Right atrium auricular region (tissue), 2 donors: ENCODE measurements at regions not wholly inside any gene's neighbourhood (a gene's known extent, or its start where the extent isn't known, plus 50 kb on each side); places are given as distances from the start of the nearest gene placed in this dataset.

Experiments
- DNase-seq: peaks from one replicate; pipeline ENCODE4 v3.0.0-alpha.2; 2019; ENCODE audit warnings: low spot score
- H3K27ac ChIP-seq, 2 donors: fragments of 200-600 bp; sonication (generic); 1 replicate in 1 of 2; 2 replicates in 1 of 2; pipeline ENCODE4 v1.5.1; 2016 to 2019
- H3K27me3 ChIP-seq, 2 donors: fragments of 200-600 bp; sonication (generic); one replicate each; pipeline versions ENCODE4 v1.5.1 to v1.6.0; 2017 to 2019
- H3K36me3 ChIP-seq: fragments of 200-600 bp; sonication (generic); one replicate; pipeline ENCODE4 v1.5.1; 2016
- H3K4me1 ChIP-seq, 2 donors: fragments of 200-600 bp; sonication (generic); one replicate each; pipeline versions ENCODE4 v1.5.1 to v1.6.0; 2017 to 2019
- H3K4me3 ChIP-seq, 2 donors: fragments of 200-600 bp; sonication (generic); 1 replicate in 1 of 2; 2 replicates in 1 of 2; pipeline ENCODE4 v1.5.1; 2017 to 2019; ENCODE audit warnings: mild to moderate bottlenecking in 1 of 2, moderate library complexity in 1 of 2
- H3K9me3 ChIP-seq, 2 donors: fragments of 200-600 bp; sonication (generic); one replicate each; pipeline ENCODE4 v1.5.1; 2019
- CTCF ChIP-seq, 2 donors: fragments of 200-600 bp; sonication (generic); IDR thresholded peaks; one replicate each; pipeline ENCODE4 v1.5.1; 2019; ENCODE audit warnings: antibody characterized with exemption in 2 of 2

DNA sequence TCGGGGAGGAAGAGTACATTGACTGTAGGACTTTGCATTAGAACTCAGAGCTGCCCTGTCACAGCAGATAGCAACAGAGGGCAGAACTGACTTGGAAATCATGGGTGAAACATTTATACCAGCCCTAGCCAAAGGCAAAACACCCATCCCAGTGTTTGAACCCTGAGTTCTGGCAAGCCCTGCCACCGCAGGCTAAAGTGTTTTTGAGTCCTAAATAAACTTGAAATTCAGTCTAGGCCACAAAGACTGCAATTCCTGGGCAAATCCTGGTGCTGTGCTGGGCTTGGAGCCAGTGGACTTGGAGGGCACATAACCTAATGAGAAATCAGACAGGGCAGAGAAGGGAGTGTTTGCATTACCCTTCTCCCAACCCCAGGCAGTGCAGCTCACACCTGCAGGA is 1015.7 kb downstream of the FSTL5 start:
- H3K4me1 ChIP-seq = no peaks in the 10 kb centered on the region
- H3K36me3 ChIP-seq = no peaks in the 10 kb centered on the region
- no peaks in the 10 kb centered on the region for H3K27me3 ChIP-seq
- no peaks in the 10 kb centered on the region for H3K9me3 ChIP-seq
- DNase-seq = no peak
- no peak overlapping the region for H3K4me3 ChIP-seq
- no peak for TF ChIP-seq CTCF (IDR thresholded peaks at IDR 0.05)
- no peak overlapping the region for H3K27ac ChIP-seq

DNA sequence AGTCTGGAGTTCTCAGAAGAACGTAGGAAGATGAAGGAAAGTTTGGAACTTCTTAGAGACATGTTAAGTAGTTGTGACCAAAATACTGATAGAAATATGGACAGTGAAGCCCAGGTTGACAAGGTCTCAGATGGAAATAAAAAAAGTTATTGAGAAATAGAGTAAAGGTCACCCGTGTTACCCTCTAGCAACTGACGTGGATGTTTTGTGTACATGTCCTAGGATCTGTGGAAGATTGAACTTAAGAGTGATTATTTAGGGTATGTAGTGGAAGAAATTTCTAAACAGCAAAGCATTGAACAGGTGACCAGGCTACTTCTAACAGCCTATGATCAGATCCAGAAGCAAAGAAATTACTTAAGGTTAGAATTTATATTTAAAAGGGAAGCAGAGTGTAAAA is 1020.4 kb downstream of the FSTL5 start:
- Histone ChIP-seq H3K27me3 (no peaks in the 10 kb centered on the region), H3K9me3 (peaks cover 0 to 6% of the 10 kb centered on the region in 2 donors), H3K4me3 (no peak overlapping the region), H3K4me1 (no peaks in the 10 kb centered on the region), H3K36me3 (no peaks in the 10 kb centered on the region), H3K27ac (no peak overlapping the region)
- no peak for DNase-seq
- no peak for TF ChIP-seq CTCF (IDR thresholded peaks at IDR 0.05)

GRCh38 chr4:161134795-161135194 is 1029.0 kb downstream of the FSTL5 start:
- no peaks in the 10 kb centered on the region for H3K27me3 ChIP-seq
- H3K4me1 ChIP-seq = no peaks in the 10 kb centered on the region
- H3K27ac ChIP-seq = no peak overlapping the region
- DNase-seq = no peak
- no peaks in the 10 kb centered on the region for H3K36me3 ChIP-seq
- peaks cover 0 to 22% of the 10 kb centered on the region in 2 donors for H3K9me3 ChIP-seq
- no peak for TF ChIP-seq CTCF (IDR thresholded peaks at IDR 0.05)
- no peak overlapping the region for H3K4me3 ChIP-seq

DNA sequence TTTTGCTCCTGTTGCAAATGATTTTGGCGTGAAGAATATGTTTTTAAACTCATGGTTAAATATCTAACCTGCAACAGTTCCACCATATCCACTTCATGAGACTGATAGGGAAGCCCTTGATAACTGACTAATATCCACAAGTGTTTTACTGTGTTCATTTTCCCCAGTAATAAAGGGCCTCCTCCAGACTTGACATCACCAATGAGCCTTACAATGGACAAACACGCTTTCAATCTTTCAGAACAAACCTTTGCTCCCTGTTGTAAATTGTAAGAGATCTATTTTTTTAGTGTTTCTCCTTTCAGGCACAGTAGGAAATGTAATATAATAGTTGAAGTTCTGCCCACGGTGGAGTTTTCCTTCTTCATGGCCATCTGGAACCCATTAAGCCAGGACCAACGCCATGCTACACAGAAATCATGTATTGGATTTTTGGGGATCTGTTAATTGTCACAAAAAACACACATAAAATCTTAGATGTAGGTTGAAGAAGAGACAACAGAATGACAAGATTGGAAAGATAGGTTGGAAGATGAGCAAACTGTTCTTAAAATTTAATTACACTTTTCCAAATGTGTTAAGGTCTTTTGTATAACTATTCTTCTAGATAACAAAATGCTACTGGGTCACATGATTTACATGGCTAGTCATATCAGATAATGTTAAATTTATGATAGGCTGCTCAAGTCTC is 1030.1 kb downstream of the FSTL5 start:
- DNase-seq = no peak
- no peak for TF ChIP-seq CTCF (IDR thresholded peaks at IDR 0.05)
- Histone ChIP-seq H3K4me3 (no peak overlapping the region), H3K27me3 (no peaks in the 10 kb centered on the region), H3K36me3 (no peaks in the 10 kb centered on the region), H3K9me3 (peaks cover 0 to 19% of the 10 kb centered on the region in 2 donors), H3K4me1 (no peaks in the 10 kb centered on the region), H3K27ac (no peak overlapping the region)

GRCh38 chr4:161132715-161133425 is 1030.9 kb downstream of the FSTL5 start:
- no peak for DNase-seq
- Histone ChIP-seq H3K9me3 (peaks cover 0 to 10% of the 10 kb centered on the region in 2 donors), H3K36me3 (no peaks in the 10 kb centered on the region), H3K4me1 (no peaks in the 10 kb centered on the region), H3K27ac (no peak overlapping the region), H3K27me3 (no peaks in the 10 kb centered on the region), H3K4me3 (no peak overlapping the region)
- no peak for TF ChIP-seq CTCF (IDR thresholded peaks at IDR 0.05)
